ENCODE measurements at regions not wholly inside any gene's neighbourhood (a gene's known extent, or its start where the extent isn't known, plus 50 kb on each side); places are given as distances from the start of the nearest gene placed in this dataset.
A peak's percentile ranks its signal among the peaks of the same experiment; 100 is the strongest.

DNA sequence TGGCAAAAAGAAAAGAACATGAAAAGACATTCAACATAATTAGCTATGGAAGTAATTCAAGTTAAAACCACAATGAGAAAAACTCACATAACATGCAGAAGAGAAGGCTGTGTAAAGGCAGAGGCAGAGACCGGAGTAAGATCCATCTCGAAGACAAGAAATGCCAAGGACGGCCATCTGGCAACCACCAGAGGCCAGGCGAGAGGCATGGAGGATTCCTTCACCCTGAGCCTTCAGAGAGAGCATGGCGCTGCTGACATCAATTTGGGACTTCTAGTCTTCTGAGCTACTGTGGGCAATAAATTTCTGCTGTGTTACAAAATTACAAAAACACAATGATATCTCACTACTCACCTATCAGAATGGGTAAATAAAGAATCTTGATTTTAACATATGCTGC is 381.0 kb downstream of the TSHZ3 start (continued):
- TF ChIP-seq SIX5 (IDR thresholded peaks at IDR 0.05; ENCODE audit: low read depth, low read length) (no peak), RAD21 (IDR thresholded peaks at IDR 0.05 in 1 of 2, conservative IDR thresholded peaks at IDR 0.05 in 1 of 2; ENCODE audit: low read depth in 2 of 2, low read length in 2 of 2) (peak; percentile 25 to 58; a peak in 3 of 4 replicates), BACH1 (IDR thresholded peaks at IDR 0.05; ENCODE audit: low read length) (no peak), TAF7 (optimal IDR thresholded peaks at IDR 0.05; ENCODE audit: borderline replicate concordance, low read depth, low read length) (no peak)
- TF ChIP-seq, protein P1, sequence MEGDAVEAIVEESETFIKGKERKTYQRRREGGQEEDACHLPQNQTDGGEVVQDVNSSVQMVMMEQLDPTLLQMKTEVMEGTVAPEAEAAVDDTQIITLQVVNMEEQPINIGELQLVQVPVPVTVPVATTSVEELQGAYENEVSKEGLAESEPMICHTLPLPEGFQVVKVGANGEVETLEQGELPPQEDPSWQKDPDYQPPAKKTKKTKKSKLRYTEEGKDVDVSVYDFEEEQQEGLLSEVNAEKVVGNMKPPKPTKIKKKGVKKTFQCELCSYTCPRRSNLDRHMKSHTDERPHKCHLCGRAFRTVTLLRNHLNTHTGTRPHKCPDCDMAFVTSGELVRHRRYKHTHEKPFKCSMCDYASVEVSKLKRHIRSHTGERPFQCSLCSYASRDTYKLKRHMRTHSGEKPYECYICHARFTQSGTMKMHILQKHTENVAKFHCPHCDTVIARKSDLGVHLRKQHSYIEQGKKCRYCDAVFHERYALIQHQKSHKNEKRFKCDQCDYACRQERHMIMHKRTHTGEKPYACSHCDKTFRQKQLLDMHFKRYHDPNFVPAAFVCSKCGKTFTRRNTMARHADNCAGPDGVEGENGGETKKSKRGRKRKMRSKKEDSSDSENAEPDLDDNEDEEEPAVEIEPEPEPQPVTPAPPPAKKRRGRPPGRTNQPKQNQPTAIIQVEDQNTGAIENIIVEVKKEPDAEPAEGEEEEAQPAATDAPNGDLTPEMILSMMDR (IDR thresholded peaks at IDR 0.05; ENCODE audit: control extremely low read depth in 1 of 3, insufficient read depth in 1 of 3, low read depth in 1 of 3, low read length in 3 of 3), result peak; percentile 23 to 41 (median 30)
